CD4-positive, alpha-beta T cell (primary cell): ENCODE measurements at regions not wholly inside any gene's neighbourhood (a gene's known extent, or its start where the extent isn't known, plus 50 kb on each side); places are given as distances from the start of the nearest gene placed in this dataset.

Experiments used
- ATAC-seq: fragments of 200-7000 bp; cut with Tn5 transposase; one replicate; pipeline ENCODE4 v1.10.0; 2022; ENCODE audit warnings: mild to moderate bottlenecking; ENCODE audit not compliant: poor library complexity
- CTCF ChIA-PET: fragments of 350-600 bp; sonication (Branson Sonifier 250); formaldehyde crosslinking; loops from one replicate; lab custom pipeline; 2021; ENCODE audit warnings: antibody characterized with exemption, inconsistent platforms; lab: Charles Lee
- POLR2A ChIA-PET: fragments of 350-600 bp; sonication (Branson Sonifier 250); formaldehyde crosslinking; loops from one replicate; lab custom pipeline; 2021; ENCODE audit warnings: antibody characterized with exemption, inconsistent platforms; lab: Charles Lee
- DNase-seq, 14 experiments: peaks; one replicate each; pipeline ENCODE4 v3.0.0-alpha.2; 2013 to 2020; ENCODE audit warnings: mixed read lengths in 2 of 14
- H3K27ac ChIP-seq, 2 donors: one replicate each; pipeline versions ENCODE4 v1.5.1 to v1.7.0; 2013; ENCODE audit warnings: low read length in 2 of 2, low read depth in 1 of 2, mild to moderate bottlenecking in 1 of 2
- H3K27me3 ChIP-seq, 2 experiments: 1 replicate in 1 of 2; 2 replicates in 1 of 2; pipeline versions ENCODE4 v1.6.1 to v1.7.0; 2013; ENCODE audit warnings: low read length in 2 of 2, control low read depth in 1 of 2, mild to moderate bottlenecking in 1 of 2, moderate library complexity in 1 of 2; ENCODE audit not compliant: insufficient read depth in 2 of 2, control insufficient read depth in 1 of 2
- H3K36me3 ChIP-seq: one replicate; pipeline ENCODE4 v1.6.1; 2013; ENCODE audit warnings: low read length, control low read depth; ENCODE audit not compliant: insufficient read depth
- H3K4me1 ChIP-seq: one replicate; pipeline ENCODE4 v1.6.1; 2013; ENCODE audit warnings: low read length, control low read depth; ENCODE audit not compliant: insufficient read depth
- H3K4me3 ChIP-seq: one replicate; pipeline ENCODE4 v1.5.1; 2013; ENCODE audit warnings: mild to moderate bottlenecking, low read length, moderate library complexity
- H3K9me3 ChIP-seq, 2 experiments: 1 replicate in 1 of 2; 2 replicates in 1 of 2; pipeline versions ENCODE4 v1.6.1 to v1.7.0; 2013; ENCODE audit warnings: low read length in 2 of 2, mild to moderate bottlenecking in 2 of 2, control low read depth in 1 of 2, moderate library complexity in 1 of 2; ENCODE audit not compliant: control insufficient read depth in 1 of 2, insufficient read depth in 1 of 2
- H3K27ac Mint-ChIP-seq: one replicate; pipeline ENCODE4 v1.8.0; 2020; ENCODE audit warnings: mixed read lengths
- H3K27me3 Mint-ChIP-seq: one replicate; pipeline ENCODE4 v1.8.0; 2021; ENCODE audit warnings: mixed read lengths
- H3K36me3 Mint-ChIP-seq: one replicate; pipeline ENCODE4 v1.8.0; 2021; ENCODE audit warnings: low read depth, mixed read lengths
- H3K4me1 Mint-ChIP-seq: one replicate; pipeline ENCODE4 v1.8.0; 2021; ENCODE audit warnings: low read depth, mixed read lengths
- H3K4me3 Mint-ChIP-seq: one replicate; pipeline ENCODE4 v1.8.0; 2020; ENCODE audit warnings: mild to moderate bottlenecking, mixed read lengths
- H3K9me3 Mint-ChIP-seq: one replicate; pipeline ENCODE4 v1.8.0; 2020; ENCODE audit warnings: mixed read lengths
- CTCF ChIP-seq: fragments of 200-600 bp; IDR thresholded peaks from one replicate; pipeline ENCODE4 v1.8.0; 2022; ENCODE audit warnings: antibody characterized with exemption, mild to moderate bottlenecking
- intact Hi-C, 2 experiments: fragments of 100-400 bp; cut with DNase I in 1 of 2; cut with micrococcal nuclease in 1 of 2; formaldehyde crosslinking; loops; one replicate each; pipeline versions ENCODE4 v1.15.1 to v1.9.0; 2023 to 2025; cut with DNase I, micrococcal nuclease

- no peaks in the 10 kb centered on the region for H3K36me3 Mint-ChIP-seq
- peaks cover 25% of the 10 kb centered on the region for H3K9me3 Mint-ChIP-seq
- H3K27ac ChIP-seq, result no peak overlapping the region
- H3K36me3 ChIP-seq, result no peaks in the 10 kb centered on the region
- no peak overlapping the region for H3K4me3 Mint-ChIP-seq
- no peaks in the 10 kb centered on the region for H3K4me1 ChIP-seq
- no peaks in the 10 kb centered on the region for H3K4me1 Mint-ChIP-seq
- DNase-seq, result no peak
- H3K9me3 ChIP-seq, result peaks cover 3 to 7% of the 10 kb centered on the region in 2 experiments
- TF ChIP-seq CTCF, result no peak
- H3K27me3 ChIP-seq, result no peaks in the 10 kb centered on the region
- no peak overlapping the region for H3K4me3 ChIP-seq
- intact Hi-C loops, result no loop called here
- no peak for ATAC-seq
- H3K27ac Mint-ChIP-seq, result no peak overlapping the region
- CTCF ChIA-PET, result no interaction called here
- no peaks in the 10 kb centered on the region for H3K27me3 Mint-ChIP-seq
- POLR2A ChIA-PET, result no interaction called here
Observed at GRCh38 chr11:101369835-101370234, 214.0 kb downstream of the TRPC6 start.

GRCh38 chr11:101363706-101364275, 220.0 kb downstream of the TRPC6 start:
- Mint-ChIP-seq H3K4me1 (no peaks in the 10 kb centered on the region), H3K36me3 (no peaks in the 10 kb centered on the region), H3K4me3 (no peak overlapping the region), H3K9me3 (peaks cover 20% of the 10 kb centered on the region), H3K27me3 (no peaks in the 10 kb centered on the region), H3K27ac (no peak overlapping the region)
- H3K4me3 ChIP-seq, result no peak overlapping the region
- ATAC-seq, result no peak
- DNase-seq, result no peak
- intact Hi-C loops, result no loop called here
- H3K27me3 ChIP-seq, result no peaks in the 10 kb centered on the region
- ChIA-PET POLR2A (no interaction called here), CTCF (no interaction called here)
- H3K4me1 ChIP-seq, result no peaks in the 10 kb centered on the region
- no peaks in the 10 kb centered on the region for H3K36me3 ChIP-seq
- TF ChIP-seq CTCF, result no peak
- no peaks in the 10 kb centered on the region for H3K9me3 ChIP-seq
- no peak overlapping the region for H3K27ac ChIP-seq

- intact Hi-C loops, result no loop called here
- H3K4me1 Mint-ChIP-seq, result no peaks in the 10 kb centered on the region
- ATAC-seq (no peak), DNase-seq (no peak)
- no peak overlapping the region for H3K4me3 Mint-ChIP-seq
- no peak for TF ChIP-seq CTCF
- no peaks in the 10 kb centered on the region for H3K27me3 ChIP-seq
- no peaks in the 10 kb centered on the region for H3K36me3 ChIP-seq
- CTCF ChIA-PET, result no interaction called here
- H3K36me3 Mint-ChIP-seq, result no peaks in the 10 kb centered on the region
- POLR2A ChIA-PET, result no interaction called here
- H3K4me1 ChIP-seq, result no peaks in the 10 kb centered on the region
- H3K27ac Mint-ChIP-seq, result no peak overlapping the region
- peaks cover 19% of the 10 kb centered on the region for H3K9me3 Mint-ChIP-seq
- H3K4me3 ChIP-seq, result no peak overlapping the region
- no peaks in the 10 kb centered on the region for H3K9me3 ChIP-seq
- H3K27ac ChIP-seq, result no peak overlapping the region
- H3K27me3 Mint-ChIP-seq, result no peaks in the 10 kb centered on the region
Observed at GRCh38 chr11:101362643-101363042, 221.2 kb downstream of the TRPC6 start.
